ENCODE measurements at regions not wholly inside any gene's neighbourhood (a gene's known extent, or its start where the extent isn't known, plus 50 kb on each side); places are given as distances from the start of the nearest gene placed in this dataset.

- Histone ChIP-seq H3K4me1 (replicated peaks in 1 of 2) (peaks cover 12 to 26% of the 10 kb centered on the region in 2 donors), H3K4me3 (no peak overlapping the region), H3K27ac (no peak overlapping the region), H3K36me3 (replicated peaks in 1 of 2) (no peaks in the 10 kb centered on the region), H3K27me3 (no peaks in the 10 kb centered on the region), H3K9me3 (replicated peaks in 1 of 3) (no peaks in the 10 kb centered on the region)
- TF ChIP-seq POLR2A (IDR thresholded peaks at IDR 0.05) = no peak
- TF ChIP-seq CTCF (IDR thresholded peaks at IDR 0.05) = no peak
- DNase-seq = no peak
- intact Hi-C loops (cut with DNase I) = no loop called here
Measured at GRCh38 chr20:36096435-36096834, 58.1 kb upstream of the EPB41L1 start.

DNA sequence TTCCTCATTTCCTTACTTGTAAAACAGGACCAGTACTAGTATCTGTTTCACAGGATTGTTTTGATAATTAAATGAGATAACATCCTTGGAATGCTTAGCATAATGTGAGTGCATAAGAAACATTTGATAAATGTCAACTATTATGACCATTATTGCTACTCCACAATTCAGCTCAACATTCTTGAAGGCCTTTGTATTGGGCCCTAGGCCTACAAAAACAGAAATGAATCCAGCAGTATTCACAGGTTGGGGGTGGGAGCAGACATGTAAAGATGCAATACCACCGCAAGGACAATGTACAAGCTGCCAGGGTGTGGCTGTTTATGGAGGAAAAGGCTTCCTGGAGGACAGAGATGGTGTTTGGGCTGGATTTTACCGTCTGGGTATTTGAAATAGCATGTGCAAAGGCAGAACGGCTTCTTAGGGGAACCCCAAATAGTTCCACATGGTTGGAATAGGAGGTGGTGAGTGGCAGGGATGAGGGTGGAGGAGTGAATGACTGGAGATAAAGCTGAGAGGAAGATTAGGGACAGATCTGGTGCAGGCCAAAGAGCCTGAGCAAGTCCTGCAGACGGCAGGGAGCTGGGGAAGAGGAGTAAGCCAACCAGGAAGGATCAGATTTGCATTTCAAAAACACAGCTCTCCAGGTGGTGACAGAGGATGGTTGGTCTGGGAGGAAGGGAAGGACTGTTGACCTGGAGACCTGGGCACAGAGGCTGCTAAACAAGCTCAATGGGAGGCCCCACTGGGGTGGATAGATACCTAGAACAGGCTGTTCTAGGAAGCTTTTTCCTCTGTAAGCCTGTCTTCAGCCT lies 57.0 kb upstream of the EPB41L1 start:
- H3K36me3 ChIP-seq (replicated peaks in 1 of 2) = no peaks in the 10 kb centered on the region
- no peak for TF ChIP-seq CTCF (IDR thresholded peaks at IDR 0.05)
- TF ChIP-seq POLR2A (IDR thresholded peaks at IDR 0.05) = no peak
- WGBS, 4 donors = 65 to 73% (median 68%) methylated on average over 4 of the region's 4 CpGs
- peaks cover 5 to 21% of the 10 kb centered on the region in 2 donors for H3K4me1 ChIP-seq (replicated peaks in 1 of 2)
- H3K9me3 ChIP-seq (replicated peaks in 1 of 3) = no peaks in the 10 kb centered on the region
- H3K27me3 ChIP-seq = no peaks in the 10 kb centered on the region
- peak overlapping the region in 2 of 5 donors; percentile 19 to 27 for H3K27ac ChIP-seq
- intact Hi-C loops (cut with DNase I) = no loop called here
- H3K4me3 ChIP-seq = no peak overlapping the region
- no peak for DNase-seq

GRCh38 chr20:36098364-36098763 lies 56.2 kb upstream of the EPB41L1 start:
- H3K36me3 ChIP-seq (replicated peaks in 1 of 2) = no peaks in the 10 kb centered on the region
- intact Hi-C loops (cut with DNase I) = no loop called here
- 36 to 64% (median 51%) methylated on average over 2 of the region's 2 CpGs for WGBS, 4 donors
- TF ChIP-seq POLR2A (IDR thresholded peaks at IDR 0.05) (no peak), CTCF (IDR thresholded peaks at IDR 0.05) (no peak)
- DNase-seq = peak in 6 of 7 donors; percentile 40 to 71 (median 53)
- H3K4me1 ChIP-seq (replicated peaks in 1 of 2) = peaks cover 4 to 24% of the 10 kb centered on the region in 2 donors
- H3K4me3 ChIP-seq = no peak overlapping the region
- H3K27me3 ChIP-seq = no peaks in the 10 kb centered on the region
- H3K9me3 ChIP-seq (replicated peaks in 1 of 3) = no peaks in the 10 kb centered on the region
- H3K27ac ChIP-seq = peak overlapping the region in 2 of 5 donors; percentile 19 to 27

- Histone ChIP-seq H3K9me3 (replicated peaks in 1 of 3) (no peaks in the 10 kb centered on the region), H3K4me3 (no peak overlapping the region), H3K27ac (no peak overlapping the region), H3K27me3 (no peaks in the 10 kb centered on the region), H3K36me3 (replicated peaks in 1 of 2) (no peaks in the 10 kb centered on the region), H3K4me1 (replicated peaks in 1 of 2) (peaks cover 6 to 27% of the 10 kb centered on the region in 2 donors)
- intact Hi-C loops (cut with DNase I) = no loop called here
- no peak for DNase-seq
- no peak for TF ChIP-seq POLR2A (IDR thresholded peaks at IDR 0.05)
- TF ChIP-seq CTCF (IDR thresholded peaks at IDR 0.05) = no peak
- WGBS, 4 donors = 93 to 96% (median 94%) methylated on average over 3 of the region's 3 CpGs
Measured at GRCh38 chr20:36099106-36099505, 55.4 kb upstream of the EPB41L1 start.

Measured in adrenal gland (tissue), 9 donors.